Neuronal stem cell (in vitro differentiated cells): ENCODE measurements at regions not wholly inside any gene's neighbourhood (a gene's known extent, or its start where the extent isn't known, plus 50 kb on each side); places are given as distances from the start of the nearest gene placed in this dataset.

Source experiments
- DNase-seq: peaks from one replicate; pipeline ENCODE4 v3.0.0-alpha.2; 2013; ENCODE audit warnings: low spot score
- H2AFZ ChIP-seq: one replicate; pipeline ENCODE4 v1.6.1; 2013; ENCODE audit warnings: mild to moderate bottlenecking, low read length, inconsistent platforms
- H2AK5ac ChIP-seq: 2 replicates; pipeline ENCODE4 v1.6.1; 2013; ENCODE audit warnings: low read depth, mild to moderate bottlenecking, inconsistent platforms, low read length, moderate library complexity, mixed read lengths
- H2BK120ac ChIP-seq: 2 replicates; pipeline ENCODE4 v1.6.1; 2013; ENCODE audit warnings: low read depth, mild to moderate bottlenecking, inconsistent platforms, low read length, moderate library complexity, mixed read lengths
- H2BK12ac ChIP-seq: one replicate; pipeline ENCODE4 v1.6.1; 2013; ENCODE audit warnings: low read length, inconsistent platforms
- H2BK15ac ChIP-seq: 2 replicates; pipeline ENCODE4 v1.6.1; 2013; ENCODE audit warnings: mild to moderate bottlenecking, low read length, inconsistent platforms, mixed read lengths
- H2BK5ac ChIP-seq: one replicate; pipeline ENCODE4 v1.6.1; 2013; ENCODE audit warnings: inconsistent platforms, mild to moderate bottlenecking, low read length, moderate library complexity
- H3K14ac ChIP-seq: one replicate; pipeline ENCODE4 v1.6.1; 2013; ENCODE audit warnings: low read length, inconsistent platforms
- H3K18ac ChIP-seq: 2 replicates; pipeline ENCODE4 v1.6.1; 2013; ENCODE audit warnings: low read length, inconsistent platforms
- H3K23ac ChIP-seq: 2 replicates; pipeline ENCODE4 v1.6.1; 2013; ENCODE audit warnings: low read depth, mild to moderate bottlenecking, mixed read lengths, low read length, inconsistent platforms; ENCODE audit not compliant: poor library complexity
- H3K27ac ChIP-seq: replicated peaks from 3 replicates; pipeline ENCODE4 v1.5.1; 2013; ENCODE audit warnings: low read length, inconsistent platforms
- H3K27me3 ChIP-seq, 3 experiments: 2 replicates each; pipeline ENCODE4 v1.6.1; 2013; ENCODE audit warnings: low read length in 3 of 3, mild to moderate bottlenecking in 2 of 3, inconsistent platforms in 1 of 3, low read depth in 1 of 3, mixed read lengths in 1 of 3, moderate library complexity in 1 of 3; ENCODE audit not compliant: control insufficient read depth in 3 of 3, insufficient read depth in 3 of 3
- H3K36me3 ChIP-seq, 2 donors: replicated peaks in 1 of 2; 2 replicates each; pipeline ENCODE4 v1.6.1; 2013; ENCODE audit warnings: low read length in 2 of 2; ENCODE audit not compliant: control insufficient read depth in 2 of 2, insufficient read depth in 2 of 2
- H3K4ac ChIP-seq: 2 replicates; pipeline ENCODE4 v1.6.1; 2013; ENCODE audit warnings: inconsistent platforms, mild to moderate bottlenecking, low read length, moderate library complexity
- H3K4me1 ChIP-seq, 2 donors: 1 replicate in 1 of 2; 2 replicates in 1 of 2; pipeline ENCODE4 v1.6.1; 2013; ENCODE audit warnings: low read length in 2 of 2, low read depth in 1 of 2; ENCODE audit not compliant: control insufficient read depth in 2 of 2, insufficient read depth in 1 of 2
- H3K4me2 ChIP-seq: one replicate; pipeline ENCODE4 v1.6.1; 2013; ENCODE audit warnings: mild to moderate bottlenecking, low read length, inconsistent platforms; ENCODE audit not compliant: insufficient read depth, poor library complexity, severe bottlenecking
- H3K4me3 ChIP-seq, 2 donors: 2 replicates each; pipeline ENCODE4 v1.5.1; 2013; ENCODE audit warnings: low read length in 2 of 2, mild to moderate bottlenecking in 2 of 2, inconsistent platforms in 1 of 2, moderate library complexity in 1 of 2
- H3K79me1 ChIP-seq: one replicate; pipeline ENCODE4 v1.6.1; 2013; ENCODE audit warnings: low read depth, mild to moderate bottlenecking, inconsistent platforms, low read length, moderate library complexity
- H3K9ac ChIP-seq: one replicate; pipeline ENCODE4 v1.6.1; 2013; ENCODE audit warnings: mild to moderate bottlenecking, low read depth, low read length, inconsistent platforms; ENCODE audit not compliant: poor library complexity
- H3K9me3 ChIP-seq, 2 donors: replicated peaks in 1 of 2; 2 replicates each; pipeline versions ENCODE3 to v1.6.1; 2013; ENCODE audit warnings: low read length in 2 of 2, mild to moderate bottlenecking in 2 of 2, inconsistent platforms in 1 of 2, low read depth in 1 of 2, mixed read lengths in 1 of 2, moderate library complexity in 1 of 2; ENCODE audit not compliant: control insufficient read depth in 2 of 2, insufficient read depth in 1 of 2
- H4K8ac ChIP-seq: one replicate; pipeline ENCODE4 v1.6.1; 2013; ENCODE audit warnings: low read depth, mild to moderate bottlenecking, inconsistent platforms, low read length, moderate library complexity
- H4K91ac ChIP-seq: one replicate; pipeline ENCODE4 v1.6.1; 2013; ENCODE audit warnings: low read length, low read depth, mild to moderate bottlenecking, inconsistent platforms; ENCODE audit not compliant: poor library complexity
- WGBS, 2 donors: extraction: QIAGEN DNeasy Blood & Tissue Kit; methylation state at CpG; one replicate each; pipeline ENCODE4 v1.1.7; 2013; ENCODE audit warnings: missing lambda C conversion rate in 2 of 2, mixed read lengths in 1 of 2; ENCODE audit not compliant: insufficient read length in 2 of 2, insufficient replicate concordance in 1 of 2; ENCODE audit errors: extremely low coverage in 2 of 2; 5-methylcytosine and 5-hydroxymethylcytosine counted together

DNA sequence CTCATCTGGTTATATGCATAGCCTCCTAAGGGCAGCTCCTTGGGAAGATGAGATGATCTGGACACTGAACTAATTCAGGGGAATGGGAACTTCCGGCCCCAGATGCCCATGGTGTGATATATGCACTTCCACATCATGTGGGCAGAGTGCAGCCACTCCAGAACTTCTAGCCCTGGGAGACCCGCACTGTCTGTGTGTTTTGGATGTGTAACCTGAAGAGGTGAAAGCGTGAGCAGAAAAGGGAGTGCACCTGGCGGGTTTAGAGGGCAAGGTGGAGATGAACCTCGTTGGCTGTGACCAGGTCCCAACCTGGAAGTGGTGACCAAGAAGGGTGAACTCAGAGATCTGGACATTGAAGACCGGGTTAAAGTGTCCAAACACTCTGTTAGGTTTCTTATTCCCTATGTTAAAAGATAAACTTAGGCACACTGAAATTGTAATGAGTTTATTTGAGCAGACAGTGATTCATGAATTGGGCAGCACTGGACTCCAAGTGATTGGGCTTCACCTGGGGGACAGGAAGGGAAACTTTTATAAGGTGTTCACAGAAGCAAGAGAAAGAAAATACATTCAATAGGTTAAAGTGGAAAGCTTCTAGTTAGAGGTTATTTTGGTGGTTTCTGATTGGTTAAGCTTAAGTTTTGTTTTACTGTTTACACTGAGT is 296.2 kb upstream of the SKOR2 start:
- H3K27ac ChIP-seq: no peak overlapping the region

DNA sequence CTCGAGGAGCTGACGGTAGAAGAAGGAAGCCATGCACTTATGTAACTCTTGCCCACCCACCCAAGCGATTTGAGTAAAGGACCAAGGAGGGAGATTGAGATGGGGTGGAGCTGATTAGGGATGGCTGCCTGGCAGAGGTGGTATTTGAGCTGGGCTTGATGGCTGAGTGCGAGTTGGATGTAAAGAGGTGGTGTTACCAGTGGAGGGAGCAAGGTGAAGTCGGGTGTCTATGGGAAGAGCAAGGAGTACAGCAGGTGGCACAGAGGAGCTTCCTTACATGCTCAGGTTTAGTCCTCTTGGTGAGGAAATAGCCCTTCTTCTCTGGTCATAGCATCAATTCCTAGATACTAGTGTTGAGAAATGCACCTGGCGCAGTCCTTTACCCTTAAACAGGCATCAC is 294.2 kb upstream of the SKOR2 start:
- no peak overlapping the region for H2AFZ ChIP-seq
- no peak for DNase-seq
- H3K27me3 ChIP-seq: no peaks in the 10 kb centered on the region
- H2BK5ac ChIP-seq: no peak overlapping the region
- no peak overlapping the region for H3K9ac ChIP-seq
- no peak overlapping the region for H2BK15ac ChIP-seq
- H2AK5ac ChIP-seq: no peak overlapping the region
- H3K27ac ChIP-seq: no peak overlapping the region
- H3K9me3 ChIP-seq: no peaks in the 10 kb centered on the region
- no CpG with 5 or more reads among the region's 6 CpGs for WGBS, 2 donors
- H4K8ac ChIP-seq: no peak overlapping the region
- H3K23ac ChIP-seq: no peak overlapping the region
- no peak overlapping the region for H3K4ac ChIP-seq
- H2BK120ac ChIP-seq: no peak overlapping the region
- no peak overlapping the region for H3K4me2 ChIP-seq
- H3K36me3 ChIP-seq: no peaks in the 10 kb centered on the region
- H2BK12ac ChIP-seq: no peak overlapping the region
- no peak overlapping the region for H4K91ac ChIP-seq
- H3K79me1 ChIP-seq: no peaks in the 10 kb centered on the region
- no peaks in the 10 kb centered on the region for H3K4me1 ChIP-seq
- H3K18ac ChIP-seq: no peak overlapping the region
- H3K14ac ChIP-seq: no peak overlapping the region
- H3K4me3 ChIP-seq: no peak overlapping the region

More for the DNA sequence above, 296.2 kb upstream of the SKOR2 start:
- Histone ChIP-seq H2BK12ac (no peak overlapping the region), H3K4me1 (peaks cover 0 to 2% of the 10 kb centered on the region in 2 donors), H3K9ac (no peak overlapping the region), H3K14ac (no peak overlapping the region), H4K8ac (no peak overlapping the region), H2AFZ (no peak overlapping the region), H2BK5ac (no peak overlapping the region), H3K27me3 (no peaks in the 10 kb centered on the region), H3K9me3 (no peaks in the 10 kb centered on the region), H2BK15ac (no peak overlapping the region), H3K4me3 (no peak overlapping the region), H4K91ac (no peak overlapping the region), H3K4me2 (no peak overlapping the region), H2AK5ac (no peak overlapping the region), H3K18ac (no peak overlapping the region), H3K4ac (no peak overlapping the region), H3K36me3 (no peaks in the 10 kb centered on the region), H2BK120ac (no peak overlapping the region), H3K79me1 (no peaks in the 10 kb centered on the region), H3K23ac (no peak overlapping the region)
- no peak for DNase-seq
- no CpG with 5 or more reads among the region's 6 CpGs for WGBS, 2 donors

DNA sequence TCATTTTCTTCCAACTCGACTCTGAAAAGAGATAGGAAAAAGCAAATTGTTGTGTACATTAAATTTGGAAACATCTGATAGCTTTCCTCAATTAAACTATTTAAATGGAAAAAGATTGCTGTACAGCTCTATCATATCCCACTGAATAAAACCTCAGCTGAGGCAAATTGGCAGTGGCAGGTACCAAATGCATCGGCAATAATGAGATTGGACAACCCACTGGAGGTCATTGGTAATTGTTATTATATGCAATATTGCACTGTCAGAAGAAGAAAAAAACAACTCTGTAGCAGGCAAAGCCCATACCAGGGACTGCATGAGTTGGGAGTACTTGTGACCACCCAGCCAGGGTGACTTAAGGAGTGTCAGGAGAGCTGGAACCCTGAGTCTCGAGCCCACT is 291.6 kb upstream of the SKOR2 start:
- no CpG with 5 or more reads among the region's 3 CpGs for WGBS, 2 donors
- H4K8ac ChIP-seq: no peak overlapping the region
- H3K4me2 ChIP-seq: no peak overlapping the region

DNA sequence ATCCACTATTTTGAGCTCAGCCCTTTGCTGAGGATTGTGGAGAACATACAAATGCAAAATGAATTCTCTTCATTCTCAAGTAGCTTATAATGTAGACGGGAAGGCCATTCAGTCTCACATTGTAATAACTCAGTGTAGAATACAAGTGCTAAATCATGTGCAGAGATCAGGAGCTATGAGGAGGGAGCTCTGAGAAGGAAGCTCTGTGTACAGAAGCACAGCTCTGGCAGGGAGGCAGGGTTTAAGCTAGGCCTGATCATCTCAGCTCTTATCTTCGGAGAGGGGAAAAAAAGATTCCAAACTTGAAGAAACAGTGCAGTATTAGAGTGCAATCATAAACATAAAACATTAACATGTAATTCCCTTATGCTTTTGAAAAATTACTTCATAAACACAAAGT is 291.1 kb upstream of the SKOR2 start:
- no peaks in the 10 kb centered on the region for H3K9me3 ChIP-seq
- H4K91ac ChIP-seq: no peak overlapping the region
- no peak overlapping the region for H4K8ac ChIP-seq
- H2AK5ac ChIP-seq: no peak overlapping the region
- no peak overlapping the region for H3K9ac ChIP-seq
- H3K4ac ChIP-seq: no peak overlapping the region
- H2BK120ac ChIP-seq: no peak overlapping the region
- no CpG with 5 or more reads among the region's 2 CpGs for WGBS, 2 donors
- H2BK12ac ChIP-seq: no peak overlapping the region
- no peak overlapping the region for H2BK15ac ChIP-seq
- H3K79me1 ChIP-seq: no peaks in the 10 kb centered on the region
- no peak overlapping the region for H2AFZ ChIP-seq
- no peaks in the 10 kb centered on the region for H3K36me3 ChIP-seq
- H2BK5ac ChIP-seq: no peak overlapping the region
- H3K27me3 ChIP-seq: no peaks in the 10 kb centered on the region
- H3K4me1 ChIP-seq: no peaks in the 10 kb centered on the region
- no peak overlapping the region for H3K23ac ChIP-seq
- no peak for DNase-seq
- no peak overlapping the region for H3K27ac ChIP-seq
- no peak overlapping the region for H3K14ac ChIP-seq
- no peak overlapping the region for H3K4me3 ChIP-seq
- no peak overlapping the region for H3K4me2 ChIP-seq
- no peak overlapping the region for H3K18ac ChIP-seq

More for the DNA sequence above, 291.6 kb upstream of the SKOR2 start:
- no peaks in the 10 kb centered on the region for H3K79me1 ChIP-seq
- no peak overlapping the region for H3K4me3 ChIP-seq
- no peak overlapping the region for H3K9ac ChIP-seq
- H3K18ac ChIP-seq: no peak overlapping the region
- no peaks in the 10 kb centered on the region for H3K36me3 ChIP-seq
- H2BK5ac ChIP-seq: no peak overlapping the region
- H3K9me3 ChIP-seq: no peaks in the 10 kb centered on the region
- H2BK12ac ChIP-seq: no peak overlapping the region
- H3K27me3 ChIP-seq: no peaks in the 10 kb centered on the region
- H2BK120ac ChIP-seq: no peak overlapping the region
- no peak overlapping the region for H4K91ac ChIP-seq
- H3K23ac ChIP-seq: no peak overlapping the region
- no peak for DNase-seq
- H3K4ac ChIP-seq: no peak overlapping the region
- no peak overlapping the region for H2AFZ ChIP-seq
- no peak overlapping the region for H2BK15ac ChIP-seq
- no peak overlapping the region for H3K27ac ChIP-seq
- no peaks in the 10 kb centered on the region for H3K4me1 ChIP-seq
- H2AK5ac ChIP-seq: no peak overlapping the region
- no peak overlapping the region for H3K14ac ChIP-seq
